Erythroblast (primary cell): ENCODE measurements at regions not wholly inside any gene's neighbourhood (a gene's known extent, or its start where the extent isn't known, plus 50 kb on each side); places are given as distances from the start of the nearest gene placed in this dataset.

Experiments
- GATA1 ChIP-seq: IDR thresholded peaks from 2 replicates; pipeline ENCODE4 v1.6.1; 2011; ENCODE audit warnings: low read depth, mild to moderate bottlenecking, control low read depth, low read length, moderate library complexity
- POLR2A ChIP-seq: IDR thresholded peaks from 2 replicates; pipeline ENCODE4 v1.6.1; 2011; ENCODE audit warnings: mild to moderate bottlenecking, low read length

DNA sequence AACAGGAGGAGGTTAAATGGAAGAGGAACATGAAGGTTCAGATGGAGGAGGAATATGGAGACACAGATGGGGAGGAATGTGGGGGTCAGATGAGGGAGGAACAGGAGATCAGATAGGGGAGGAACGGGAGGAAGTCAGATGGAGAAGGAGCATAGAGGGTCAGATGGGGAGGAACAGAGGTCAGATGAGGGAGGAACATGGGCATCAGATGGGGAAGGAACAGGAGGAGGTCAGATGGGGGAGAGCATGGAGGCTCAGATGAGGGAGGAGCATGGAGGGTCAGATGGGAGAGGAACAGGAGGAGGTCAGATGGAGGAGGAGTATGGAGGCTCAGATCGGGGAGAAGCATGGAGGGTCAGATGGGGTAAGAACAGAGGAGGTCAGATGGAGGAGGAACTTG lies 290.6 kb downstream of the BMP7 start:
- no peak for TF ChIP-seq POLR2A
- no peak for TF ChIP-seq GATA1
